Activated CD4-positive, alpha-beta T cell treated with anti-CD3 and anti-CD28 coated beads, Interleukin-2, Interleukin-6, amounts not matched to agents 100 ng/mL and 50 ng/mL, durations not matched to agents 16 hours and 8 hours (primary cell): ENCODE measurements at regions not wholly inside any gene's neighbourhood (a gene's known extent, or its start where the extent isn't known, plus 50 kb on each side); places are given as distances from the start of the nearest gene placed in this dataset.

Source experiments
- DNase-seq: peaks from one replicate; pipeline ENCODE4 v3.0.0-alpha.2; 2020

DNA sequence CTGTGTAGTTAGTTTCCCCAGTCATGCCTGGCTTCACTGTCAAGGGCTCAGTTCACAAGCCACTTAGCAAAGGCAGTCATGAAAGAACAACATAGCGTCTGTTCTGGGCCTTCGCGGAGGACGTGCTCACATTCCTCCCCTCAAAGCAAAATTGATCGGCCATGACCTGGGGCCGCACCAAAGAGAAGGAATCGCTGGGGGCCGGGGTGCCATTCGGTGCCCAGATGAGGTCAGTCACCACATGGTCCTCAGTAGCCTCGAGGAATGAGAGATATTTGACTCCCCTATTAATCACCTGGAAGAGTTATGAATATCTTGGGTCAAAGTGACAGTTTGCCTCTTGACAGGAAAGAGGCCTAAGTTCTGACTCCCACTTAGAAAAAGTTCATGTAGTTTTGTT, 251.1 kb upstream of the JUN start:
- DNase-seq, result no peak

- no peak for DNase-seq
These were observed 255.7 kb upstream of the JUN start for GRCh38 chr1:59039551-59039950.

- DNase-seq, result no peak
These were observed 256.4 kb upstream of the FGGY start for GRCh38 chr1:59040486-59040885.

DNA sequence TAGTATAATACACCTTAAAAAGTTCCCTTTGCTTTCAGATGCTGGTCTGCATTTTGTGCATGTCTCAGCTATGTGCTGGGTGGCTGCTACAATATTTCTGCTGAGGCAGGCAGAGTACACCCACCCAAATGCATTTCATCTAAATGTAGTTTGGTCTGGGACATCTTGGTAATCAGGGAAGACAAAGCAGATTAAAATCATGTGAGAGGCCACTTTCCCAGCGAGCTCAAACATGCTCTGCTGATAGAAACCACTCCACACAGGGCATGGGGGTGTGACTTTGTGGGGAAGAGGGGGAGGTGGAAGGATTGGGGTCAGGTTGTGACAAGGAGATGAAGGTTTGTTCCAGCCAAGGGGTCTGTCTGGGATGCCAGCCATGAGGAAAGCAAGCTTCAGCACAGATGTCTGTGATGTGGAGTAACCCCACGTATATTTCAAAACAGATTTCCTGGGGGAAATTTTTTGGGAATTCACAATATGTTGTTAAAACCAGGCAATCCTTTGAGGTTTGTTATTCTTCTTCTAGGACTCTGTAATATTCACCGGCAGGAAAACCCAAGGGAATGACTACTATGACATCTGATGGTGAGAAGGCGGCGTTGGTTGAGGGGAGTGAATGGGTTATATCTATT, 255.1 kb upstream of the FGGY start:
- no peak for DNase-seq

DNA sequence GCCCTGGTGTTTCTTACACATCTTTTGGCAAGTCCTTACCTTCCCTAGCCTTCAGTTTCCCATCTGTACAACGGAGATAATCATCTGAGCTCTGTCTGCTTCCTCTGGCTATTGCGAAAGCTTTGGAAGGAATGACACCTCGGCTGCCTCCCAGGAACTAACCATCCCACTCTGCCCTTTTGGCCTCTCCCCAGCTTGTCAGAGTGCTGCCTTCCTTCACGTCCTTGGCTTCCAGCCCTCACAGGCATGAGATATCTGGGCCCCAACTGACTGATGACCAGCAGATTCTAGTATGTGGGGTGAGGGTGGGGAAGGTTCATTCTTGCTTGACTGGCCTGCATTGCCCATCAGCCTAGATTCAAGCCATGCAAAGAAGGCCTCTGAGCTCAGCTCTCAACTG, 253.1 kb upstream of the FGGY start:
- DNase-seq, result no peak

GRCh38 chr1:59044535-59045121, 252.3 kb upstream of the FGGY start:
- no peak for DNase-seq

GRCh38 chr1:59045137-59045536, 251.8 kb upstream of the FGGY start:
- DNase-seq, result no peak

GRCh38 chr1:59045636-59046035, 251.3 kb upstream of the FGGY start:
- peak; percentile 23 for DNase-seq

DNA sequence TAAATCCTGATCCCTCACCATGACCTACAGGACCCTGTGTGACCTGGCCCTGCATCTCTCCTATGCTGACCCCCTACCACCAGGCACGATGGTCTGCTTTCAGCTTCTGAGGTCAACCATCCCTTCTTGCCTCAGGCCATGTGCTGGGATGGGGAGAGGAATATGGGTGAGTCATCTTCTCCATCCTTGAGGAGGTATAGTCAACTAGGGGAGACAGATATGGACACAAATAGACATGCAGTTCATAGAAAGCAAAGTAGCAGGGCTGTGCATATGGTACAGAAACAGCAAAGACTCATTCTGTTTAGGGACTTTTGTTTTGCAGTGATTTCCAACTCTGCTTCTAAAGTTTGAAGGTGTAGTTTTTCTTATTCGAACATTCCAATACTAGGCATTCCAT, 250.8 kb upstream of the FGGY start:
- DNase-seq, result no peak

DNA sequence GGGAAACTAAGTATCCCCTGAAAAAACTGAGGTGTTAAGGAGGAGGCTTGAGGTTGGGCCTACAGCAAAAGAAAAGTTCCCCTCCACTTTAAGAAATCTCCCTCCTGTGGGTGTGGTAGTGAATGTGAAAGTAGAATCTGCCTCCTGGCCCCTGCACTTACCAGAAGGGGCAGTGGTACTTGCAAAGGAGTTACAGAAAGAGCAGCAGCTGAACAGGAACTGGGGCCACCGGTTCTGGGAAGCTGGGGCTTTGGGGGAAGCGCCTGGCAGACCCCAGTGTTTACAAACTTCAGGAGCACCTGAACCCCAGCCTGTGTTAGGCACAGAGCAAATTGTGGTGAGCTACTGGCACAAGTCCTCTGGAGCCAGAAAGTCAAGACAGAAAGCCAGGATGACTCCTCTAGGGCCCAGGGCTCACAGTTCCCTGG, 250.2 kb upstream of the FGGY start:
- DNase-seq, result peak; percentile 66

DNA sequence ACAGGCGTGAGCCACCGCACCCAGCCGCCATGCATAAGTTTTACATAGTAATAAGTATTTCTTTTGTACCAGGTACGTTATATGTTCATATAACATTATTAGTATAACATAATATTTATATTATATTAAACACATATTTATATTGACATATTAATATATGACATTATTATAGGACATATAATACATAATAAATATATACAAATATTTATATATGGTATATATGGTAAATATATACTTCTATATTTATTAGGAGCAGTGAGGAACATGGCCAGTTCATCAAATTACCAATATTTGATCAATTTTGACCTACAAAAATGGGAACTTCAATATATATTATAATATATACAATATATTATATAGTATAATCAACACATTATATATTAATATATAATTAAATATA, 245.9 kb upstream of the FGGY start:
- DNase-seq, result no peak

GRCh38 chr1:59052166-59052590, 244.7 kb upstream of the FGGY start:
- no peak for DNase-seq

DNA sequence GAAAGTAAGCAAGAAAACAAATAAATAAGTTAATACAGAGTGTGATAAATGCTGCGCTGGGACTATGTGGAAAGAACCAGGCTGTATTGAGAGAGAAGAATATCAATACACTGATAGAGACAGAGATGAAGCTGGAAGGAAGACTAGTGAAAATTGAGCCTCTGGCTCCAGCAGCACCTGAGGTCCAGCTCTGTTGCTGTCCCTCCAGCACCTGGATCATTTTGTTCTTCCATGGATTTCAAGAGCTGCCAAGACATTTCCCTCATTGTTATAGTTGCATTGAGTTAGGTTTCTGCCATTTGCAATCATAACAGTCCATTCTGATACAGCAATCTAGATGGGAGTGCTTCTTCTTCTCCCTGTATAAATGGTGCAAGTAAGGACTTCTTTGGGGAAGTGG, 242.7 kb upstream of the FGGY start:
- no peak for DNase-seq

- no peak for DNase-seq
These were observed 240.8 kb upstream of the FGGY start for GRCh38 chr1:59055908-59056719.

GRCh38 chr1:59057211-59057694, 239.6 kb upstream of the FGGY start:
- no peak for DNase-seq

GRCh38 chr1:59057796-59058195, 239.1 kb upstream of the FGGY start:
- DNase-seq, result no peak

- no peak for DNase-seq
These were observed 238.0 kb upstream of the FGGY start for GRCh38 chr1:59058665-59059439.

GRCh38 chr1:59061876-59062275, 235.0 kb upstream of the FGGY start:
- no peak for DNase-seq

DNA sequence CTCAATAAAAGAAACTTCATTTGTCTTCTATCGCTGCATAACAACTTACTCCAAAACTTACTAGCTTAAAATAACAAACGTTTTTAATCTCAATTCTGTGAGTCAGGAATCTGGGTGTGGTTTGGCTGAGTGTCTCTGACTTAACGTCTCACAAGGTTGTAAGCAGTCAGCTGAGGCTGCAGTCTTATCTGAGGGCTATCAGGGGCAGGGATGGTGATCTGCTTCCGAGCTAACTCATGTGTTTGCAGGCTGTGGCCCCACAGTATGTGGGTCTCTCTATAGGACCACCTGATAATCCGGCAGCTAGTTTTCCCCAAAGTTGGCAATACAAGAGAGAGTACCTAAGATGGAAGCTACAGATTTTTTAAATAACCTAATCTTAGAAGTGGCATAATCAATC, 234.2 kb upstream of the FGGY start:
- DNase-seq, result no peak

GRCh38 chr1:59063501-59063900, 233.4 kb upstream of the FGGY start:
- no peak for DNase-seq

GRCh38 chr1:59064592-59064991, 232.3 kb upstream of the FGGY start:
- DNase-seq, result no peak

DNA sequence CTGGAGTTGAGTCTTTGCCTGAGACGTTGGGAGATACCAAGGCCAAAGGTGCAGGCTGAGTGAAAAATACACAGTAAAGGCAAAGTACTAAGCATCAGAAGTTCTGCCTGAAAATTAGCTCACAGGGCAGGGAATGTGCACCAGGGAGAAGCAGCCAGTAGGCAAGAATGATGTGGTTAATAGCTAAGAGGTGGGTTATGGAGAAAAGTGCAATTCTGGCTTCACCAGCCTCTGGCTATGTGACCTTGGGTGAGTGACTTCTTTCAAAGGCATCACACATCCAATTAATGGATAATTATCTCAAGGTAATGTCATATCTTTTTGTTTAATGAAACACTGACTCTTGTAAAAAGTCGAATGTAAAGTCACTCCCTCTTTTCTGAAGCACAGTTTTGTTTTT, 230.7 kb upstream of the FGGY start:
- DNase-seq, result no peak

DNA sequence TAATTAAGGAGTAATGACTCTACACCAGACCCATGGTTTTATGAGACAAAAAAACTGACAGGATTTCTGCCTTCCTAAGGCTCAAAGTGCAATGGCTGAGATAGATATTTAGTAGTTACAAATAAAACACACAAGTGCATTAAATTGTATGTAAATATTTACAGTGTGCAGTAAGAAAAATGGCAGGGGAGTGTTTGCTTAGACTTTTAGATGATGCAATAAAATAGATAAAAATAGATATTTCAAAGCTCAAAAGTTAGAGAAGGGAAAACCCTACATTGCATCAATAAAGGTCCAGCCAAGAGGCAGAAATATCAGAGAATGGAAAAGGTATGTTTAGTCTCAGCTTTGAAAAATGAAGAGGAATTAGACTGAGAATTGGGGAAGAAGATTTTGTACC, 226.3 kb upstream of the FGGY start:
- DNase-seq, result no peak
